GM19238 (cell line): ENCODE measurements at regions not wholly inside any gene's neighbourhood (a gene's known extent, or its start where the extent isn't known, plus 50 kb on each side); places are given as distances from the start of the nearest gene placed in this dataset.
"Not testable (repeated sequence)": the region's sequence is repeated elsewhere in the genome, so short reads cannot be mapped to it uniquely, and the experiment has no call there.

ENCODE experiments used
- DNase-seq: peaks from one replicate; pipeline ENCODE4 v3.0.0; 2011; ENCODE audit warnings: low spot score; ENCODE audit not compliant: insufficient read length

DNA sequence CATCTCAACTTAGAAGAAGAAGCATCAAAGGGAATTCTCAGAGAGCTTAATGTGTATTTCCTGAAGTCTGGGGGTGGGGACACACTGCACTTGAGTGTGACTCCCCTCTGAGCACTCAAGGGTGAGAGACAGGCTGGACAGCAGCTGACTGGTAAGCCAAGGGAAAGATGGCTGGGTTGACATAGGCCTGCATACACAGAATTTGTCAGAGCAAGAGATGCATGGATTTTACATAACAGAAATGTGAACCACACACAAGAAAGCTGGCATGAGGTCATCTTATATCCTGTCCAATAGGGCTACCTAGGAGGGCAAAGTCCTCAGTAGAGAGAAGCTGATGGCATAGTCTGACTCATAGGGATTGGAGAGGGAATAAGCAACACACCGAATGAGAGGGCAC is 114.3 kb upstream of the EPB41L4A start:
- no peak for DNase-seq

DNA sequence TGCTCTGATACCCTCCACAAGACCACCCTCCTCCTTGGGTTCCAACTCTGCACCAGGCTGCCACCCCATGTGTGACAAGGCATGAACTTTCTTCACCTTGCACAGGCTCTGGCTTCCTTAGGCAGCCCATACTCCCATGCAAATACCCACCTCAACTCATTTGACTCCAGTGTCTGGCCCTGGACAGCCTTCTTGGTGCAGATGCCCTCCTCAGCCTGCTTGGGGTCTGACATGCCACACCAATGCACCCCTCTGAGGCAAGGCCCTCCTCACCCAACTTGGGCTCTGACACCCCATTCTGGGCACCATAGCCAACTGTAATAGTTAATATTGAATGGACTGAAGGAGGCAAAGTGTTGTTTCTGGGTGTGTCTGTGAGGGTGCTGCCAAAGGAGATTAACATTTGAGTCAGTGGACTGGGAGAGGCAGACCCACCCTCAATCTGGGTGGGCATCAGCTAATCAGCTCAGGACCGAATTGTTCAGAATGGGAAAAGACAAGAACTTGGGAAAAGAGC is 115.0 kb upstream of the EPB41L4A start:
- no peak for DNase-seq

DNA sequence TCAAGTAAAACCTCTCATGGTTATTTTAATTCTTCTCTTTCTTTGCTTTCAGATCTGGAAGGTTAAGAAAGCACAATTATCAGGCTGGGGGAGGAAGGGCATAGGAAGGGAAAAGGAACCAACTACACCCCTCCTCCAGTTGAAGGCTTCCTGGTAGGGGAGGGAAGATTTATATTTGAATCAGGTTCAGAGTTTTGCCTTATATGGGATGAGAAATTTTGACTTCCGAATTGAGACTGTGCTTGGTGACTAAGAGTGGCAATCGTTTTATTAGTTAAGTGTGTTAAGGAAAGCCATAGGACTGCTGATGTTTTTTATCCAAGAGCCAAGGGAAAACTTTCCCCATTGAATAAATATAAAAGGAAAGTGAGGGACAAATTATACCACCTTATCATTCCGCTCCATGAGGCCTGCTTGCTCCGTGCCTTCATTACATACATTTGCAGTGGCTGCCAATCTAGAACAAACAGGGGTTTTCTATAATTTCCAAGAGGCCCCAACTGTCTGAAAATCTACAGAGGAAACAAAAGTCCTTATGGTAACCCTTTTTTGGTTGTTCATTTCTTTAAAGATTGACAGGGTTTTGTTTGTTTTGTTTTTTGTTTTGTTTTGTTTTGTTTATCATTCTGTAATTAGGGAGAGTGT is 115.7 kb upstream of the EPB41L4A start:
- DNase-seq = no peak

DNA sequence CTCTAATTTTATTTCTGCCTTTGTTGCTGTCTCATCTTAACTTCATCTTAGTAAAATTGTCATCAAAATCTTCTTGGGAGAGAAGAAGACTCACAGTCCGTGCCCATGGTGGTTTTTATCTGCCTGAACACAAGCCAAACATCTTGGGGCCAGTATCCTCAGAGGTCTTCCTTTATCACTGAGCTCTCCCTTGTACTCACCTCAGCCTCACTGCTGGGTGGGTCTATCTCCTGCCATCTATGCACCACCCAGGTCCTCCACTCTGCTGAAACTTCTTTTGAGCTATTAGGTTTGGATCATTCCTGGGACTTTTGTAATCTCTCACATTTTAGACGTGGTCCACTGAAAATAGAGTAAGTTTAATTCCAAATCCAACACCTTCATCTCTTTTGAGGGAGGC is 116.3 kb upstream of the EPB41L4A start:
- DNase-seq = no peak

DNA sequence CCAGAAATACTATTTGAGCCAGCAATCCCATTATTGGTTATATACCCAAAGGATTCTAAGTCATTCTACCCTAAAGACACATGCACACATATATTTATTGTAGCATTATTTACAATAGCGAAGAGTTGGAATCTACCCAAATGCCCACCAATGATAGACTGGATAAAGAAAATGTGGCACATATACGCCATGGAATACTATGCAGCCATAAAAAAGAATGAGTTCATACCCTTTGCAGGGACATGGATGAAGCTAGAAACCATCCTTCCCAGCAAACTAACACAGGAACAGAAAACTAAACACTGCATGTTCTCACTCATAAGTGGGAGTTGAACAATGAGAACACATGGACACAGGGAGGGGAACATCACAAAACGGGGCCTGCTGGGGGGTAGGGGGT is 125.5 kb upstream of the EPB41L4A start:
- not testable (repeated sequence) for DNase-seq

DNA sequence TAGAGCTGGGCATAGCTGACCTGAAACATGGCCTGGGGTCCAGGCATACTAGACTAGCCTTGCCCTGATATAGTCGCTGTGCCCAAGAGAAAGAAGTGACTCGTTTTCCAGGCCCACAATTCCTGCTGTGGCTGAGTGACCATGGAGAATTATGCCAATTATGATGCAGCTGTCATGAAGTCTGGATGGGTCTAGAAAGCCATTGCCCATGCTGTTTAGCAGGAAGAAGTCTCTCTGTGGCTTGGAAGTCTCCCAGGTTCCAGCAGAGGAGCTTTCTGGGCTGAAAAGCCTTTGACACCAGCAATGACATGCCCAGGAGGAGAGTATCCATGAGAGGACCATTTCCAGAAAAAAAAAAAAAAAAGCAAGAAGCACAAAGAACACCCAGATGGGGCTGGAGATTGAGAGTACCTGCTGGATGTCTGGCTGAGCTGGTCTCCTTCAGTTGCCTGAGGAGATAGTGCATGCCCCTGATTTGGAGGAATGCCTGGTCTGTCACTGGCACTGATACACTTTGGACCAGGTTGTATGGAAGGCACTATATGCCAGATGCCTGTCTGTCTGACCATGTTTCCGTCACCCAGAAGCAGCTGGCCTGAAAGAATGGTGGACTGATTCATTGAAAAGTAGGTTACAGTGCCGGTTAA is 128.0 kb upstream of the EPB41L4A start:
- no peak for DNase-seq

DNA sequence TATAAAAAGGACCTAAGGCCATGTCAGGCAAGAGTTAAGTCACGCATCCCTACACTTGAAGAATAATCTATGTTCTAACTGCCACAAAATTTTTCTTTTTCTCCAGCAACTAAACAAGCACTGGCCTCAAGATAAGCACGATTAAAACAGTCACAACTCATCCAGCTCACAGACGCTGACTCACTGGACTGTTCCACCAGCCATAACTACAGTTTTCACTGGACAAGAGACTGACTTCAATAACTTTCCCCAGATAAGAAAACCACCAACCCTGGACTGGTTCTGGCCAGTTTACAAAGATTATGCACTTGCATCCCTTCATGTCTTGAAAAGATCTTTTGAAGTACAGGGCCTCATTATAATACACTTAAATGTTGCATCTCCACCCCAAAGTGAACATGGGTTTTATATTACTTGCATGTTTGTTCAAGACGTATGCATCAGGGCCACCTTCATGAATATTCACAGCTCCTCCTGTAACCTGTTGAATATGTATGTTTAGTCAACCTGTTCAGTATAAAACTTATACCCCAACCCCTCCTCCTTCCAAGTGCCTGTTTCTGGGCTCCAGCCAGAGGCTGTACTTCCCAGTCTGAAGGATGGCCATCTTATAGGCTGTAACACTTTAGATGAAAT is 129.3 kb upstream of the EPB41L4A start:
- no peak for DNase-seq

DNA sequence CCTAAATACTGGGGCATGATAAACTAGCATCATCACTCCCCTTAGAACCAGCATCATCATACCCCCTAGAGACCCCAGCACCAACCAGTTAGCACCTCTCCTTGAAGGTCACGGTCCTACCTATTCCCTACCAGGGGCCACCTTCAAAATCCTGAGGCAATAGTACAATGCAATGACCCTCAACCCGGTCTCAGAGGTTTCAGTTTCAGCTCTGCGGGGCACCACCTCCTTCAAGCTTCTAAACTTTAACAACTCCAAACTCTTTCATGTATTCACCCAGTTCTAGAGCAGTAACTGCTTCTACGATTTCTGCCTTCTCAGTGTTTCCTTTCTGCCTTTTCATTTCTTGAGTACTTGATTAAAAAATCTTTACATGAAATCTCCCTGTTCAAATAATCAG is 130.1 kb upstream of the EPB41L4A start:
- no peak for DNase-seq

DNA sequence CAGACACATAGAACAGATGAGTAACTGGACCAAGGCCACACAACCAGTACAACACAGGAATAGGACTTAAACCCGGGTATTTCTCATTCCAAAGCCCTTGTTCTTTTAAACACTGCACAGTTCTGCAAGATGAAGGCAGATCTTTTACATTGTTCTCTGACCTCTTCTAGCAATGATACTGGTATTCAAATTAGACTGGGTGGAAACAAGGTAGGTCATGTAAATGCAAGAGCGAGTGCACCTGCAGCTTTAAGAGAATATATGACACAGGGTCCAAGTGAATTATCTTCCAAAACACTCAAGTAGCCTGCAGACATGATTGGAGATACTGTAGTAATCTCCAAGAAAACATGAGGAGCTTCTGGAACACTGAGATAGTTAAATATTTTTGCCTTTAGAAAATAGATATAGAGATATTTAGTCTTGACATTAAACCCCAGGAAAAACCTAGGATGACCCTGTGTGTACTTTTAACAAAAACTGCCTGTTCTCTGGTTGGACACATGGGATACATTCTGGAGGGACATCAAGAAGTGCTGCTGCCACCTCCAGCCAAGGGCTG is 130.6 kb upstream of the EPB41L4A start:
- DNase-seq = no peak

DNA sequence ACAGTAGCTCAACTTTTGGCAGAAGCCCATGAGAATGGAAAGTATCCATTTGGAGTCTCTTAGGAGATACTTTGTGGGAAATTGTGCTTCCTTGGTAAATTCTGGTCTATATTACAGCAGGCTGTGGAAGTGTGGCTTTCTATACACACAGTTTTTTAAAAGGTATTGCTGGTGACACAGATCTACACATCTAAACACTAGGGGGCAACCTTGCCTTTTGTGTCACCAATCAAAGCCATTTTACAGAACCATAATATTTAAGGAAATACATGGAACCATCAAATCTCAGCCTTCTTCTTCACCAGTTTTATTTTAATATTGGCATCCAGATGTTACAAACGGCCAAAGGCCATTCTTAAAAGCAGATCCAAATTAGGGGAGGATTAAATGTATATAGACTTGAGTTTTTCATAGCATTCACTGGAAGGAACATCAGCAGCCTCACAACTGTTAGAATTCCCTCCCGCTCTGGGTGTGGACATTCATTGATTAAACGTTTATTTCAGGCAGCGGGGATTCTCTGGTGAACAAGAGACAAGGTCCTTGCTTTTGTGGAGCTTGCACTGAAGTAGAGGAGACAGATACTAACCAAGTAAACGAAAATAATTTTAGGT is 132.4 kb upstream of the EPB41L4A start:
- DNase-seq = peak; percentile 22

DNA sequence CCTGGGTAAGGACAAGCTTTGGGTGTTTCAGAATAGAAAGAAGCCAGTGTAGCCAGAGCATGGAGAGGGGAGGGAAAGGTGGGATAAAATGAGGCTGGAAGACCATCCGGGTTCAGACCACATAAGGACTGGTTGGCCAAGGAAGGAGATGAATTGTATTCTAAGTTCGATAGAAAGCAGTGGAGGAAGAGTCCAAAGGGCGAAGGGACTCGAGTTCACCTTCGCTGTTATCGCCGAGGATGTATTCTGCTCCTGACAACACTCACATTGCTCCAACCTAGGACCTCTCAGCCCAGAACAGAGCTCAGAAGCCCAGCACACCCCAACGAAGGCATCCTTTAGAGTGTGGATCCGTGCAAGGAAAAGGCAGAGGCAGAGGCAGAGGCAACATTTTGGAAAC is 133.1 kb upstream of the EPB41L4A start:
- no peak for DNase-seq

DNA sequence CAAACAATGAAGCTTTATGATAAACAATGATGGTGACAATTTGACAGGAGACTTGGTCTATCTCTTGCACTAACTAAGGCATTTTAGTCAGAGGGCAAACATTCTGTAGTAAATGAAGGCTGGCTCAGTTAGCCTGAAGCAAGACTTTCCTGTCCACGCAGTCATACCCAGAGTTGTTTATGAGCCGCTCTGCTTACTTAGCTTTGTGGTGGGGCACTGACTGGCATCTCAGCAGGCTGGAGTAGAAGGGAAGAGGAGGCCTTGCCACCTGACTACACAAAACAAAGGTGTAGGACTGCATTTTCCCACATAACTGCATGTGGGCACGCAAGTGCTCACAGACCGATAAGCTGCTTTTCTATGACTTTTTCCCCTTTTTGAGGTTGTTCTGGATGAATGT is 133.7 kb upstream of the EPB41L4A start:
- no peak for DNase-seq

DNA sequence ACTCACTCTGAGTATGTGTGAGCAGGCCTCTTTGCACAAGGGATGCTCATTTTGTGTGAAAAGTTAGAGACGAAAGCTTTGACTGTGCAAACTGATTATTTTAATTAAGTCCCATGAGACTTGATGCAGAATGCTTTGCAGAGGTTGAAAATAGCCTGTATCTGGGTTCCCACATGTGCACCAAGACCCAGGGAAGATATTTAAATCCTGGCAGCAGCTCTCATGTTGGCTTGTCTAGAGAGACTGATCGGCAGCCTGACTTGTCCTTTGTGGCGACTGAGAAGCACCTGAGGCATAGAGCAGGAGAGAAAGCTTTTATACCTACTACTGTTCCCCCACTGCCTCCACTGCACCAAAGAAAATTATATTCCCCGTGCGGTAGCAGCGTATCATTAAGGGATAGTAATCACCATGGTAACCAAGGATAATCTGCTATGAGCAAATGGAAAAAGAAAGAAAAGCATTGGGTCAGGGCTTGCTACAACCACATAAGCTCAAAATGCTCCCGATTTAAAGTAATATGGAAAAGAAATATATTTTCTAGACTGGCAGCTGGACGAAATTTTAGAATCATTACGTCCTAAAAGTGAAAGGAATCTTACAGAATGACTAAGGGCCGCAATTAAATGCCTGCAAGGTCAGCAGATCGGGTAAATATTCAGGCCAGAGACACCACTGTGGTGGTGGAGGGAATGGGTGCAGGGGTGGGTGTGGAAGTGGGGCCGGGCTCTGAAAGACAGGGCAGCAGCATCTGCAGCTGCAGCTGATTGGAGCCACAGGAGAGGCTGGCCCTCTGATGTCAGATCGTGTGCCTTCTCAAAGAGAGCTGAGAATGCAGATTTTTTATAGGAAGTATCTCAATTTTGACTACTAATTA is 135.3 kb upstream of the EPB41L4A start:
- DNase-seq = no peak

DNA sequence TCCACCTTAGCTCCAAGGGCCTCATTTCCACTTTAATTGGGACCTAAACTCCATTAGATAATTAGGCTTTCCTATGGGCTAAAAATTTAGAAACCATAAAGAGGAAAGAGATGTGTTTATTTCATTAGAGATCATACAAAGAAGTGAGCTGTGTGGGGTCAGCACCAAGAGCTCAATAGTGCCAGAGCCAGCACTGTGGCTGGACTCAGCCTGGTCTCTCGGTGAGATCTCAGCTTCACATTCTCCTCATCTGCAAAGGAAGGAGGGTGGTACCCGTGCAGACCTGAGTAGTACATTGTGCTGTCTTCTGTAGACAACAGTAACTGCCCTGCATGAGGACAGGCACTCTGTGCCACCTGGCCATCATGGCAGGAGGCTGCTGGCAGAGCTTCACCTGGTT is 136.1 kb upstream of the EPB41L4A start:
- DNase-seq = no peak

DNA sequence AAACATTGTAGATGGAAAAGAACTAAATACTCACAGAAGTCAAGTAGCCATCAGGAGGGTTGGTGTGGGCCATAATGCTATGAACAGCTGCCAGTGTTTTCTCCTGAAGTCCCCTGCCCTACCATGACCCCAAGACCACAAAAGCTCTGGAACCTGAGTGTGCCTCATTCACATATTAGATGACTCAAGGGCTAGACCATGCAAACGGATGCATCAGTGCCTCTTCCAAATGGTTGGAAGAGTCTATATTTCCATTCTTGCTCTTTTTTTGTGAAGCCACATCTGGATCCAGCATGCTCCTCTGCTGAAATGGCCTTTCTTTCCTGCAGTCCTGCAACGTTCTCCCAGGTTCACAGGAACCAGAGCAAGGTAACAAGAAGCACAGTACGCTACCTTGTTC is 136.6 kb upstream of the EPB41L4A start:
- DNase-seq = no peak

DNA sequence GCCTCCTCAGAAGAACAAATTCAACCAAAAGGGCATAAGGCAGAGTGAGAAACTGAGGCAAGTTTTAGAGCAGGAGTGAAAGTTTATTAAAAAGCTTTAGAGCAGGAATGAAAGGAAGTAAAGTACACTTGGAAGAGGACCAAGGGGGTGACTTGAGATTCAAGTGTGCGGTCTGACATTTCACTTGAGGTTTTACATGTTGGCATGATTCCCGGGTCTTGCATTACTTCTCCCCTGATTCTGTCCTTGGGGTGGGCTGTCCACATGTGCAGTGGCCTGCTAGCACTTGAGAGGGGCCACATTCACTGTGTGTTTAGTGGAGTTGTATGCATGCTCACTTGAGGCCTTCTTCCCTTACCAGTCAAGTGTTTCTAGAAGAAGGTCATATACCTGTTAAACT is 140.4 kb upstream of the EPB41L4A start:
- DNase-seq = not testable (repeated sequence)

DNA sequence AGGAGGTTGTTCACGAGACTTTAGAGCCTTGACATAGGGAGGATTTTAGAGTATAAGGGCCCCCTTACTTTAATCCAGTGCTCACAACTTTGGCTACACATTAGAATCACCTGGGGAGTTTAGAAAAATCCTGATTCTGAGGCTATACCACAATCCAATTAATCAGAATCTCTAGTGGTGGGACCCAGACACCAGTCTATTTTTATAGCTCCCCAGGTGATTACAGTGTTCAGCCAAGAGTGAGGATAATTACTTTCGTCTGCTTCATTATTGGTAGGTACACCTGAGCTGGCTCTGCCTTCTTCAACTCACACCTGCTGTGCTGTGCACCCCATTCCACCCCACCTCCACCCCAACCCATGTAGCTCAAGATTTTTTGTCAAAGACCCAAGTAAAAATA is 141.3 kb upstream of the EPB41L4A start:
- no peak for DNase-seq

DNA sequence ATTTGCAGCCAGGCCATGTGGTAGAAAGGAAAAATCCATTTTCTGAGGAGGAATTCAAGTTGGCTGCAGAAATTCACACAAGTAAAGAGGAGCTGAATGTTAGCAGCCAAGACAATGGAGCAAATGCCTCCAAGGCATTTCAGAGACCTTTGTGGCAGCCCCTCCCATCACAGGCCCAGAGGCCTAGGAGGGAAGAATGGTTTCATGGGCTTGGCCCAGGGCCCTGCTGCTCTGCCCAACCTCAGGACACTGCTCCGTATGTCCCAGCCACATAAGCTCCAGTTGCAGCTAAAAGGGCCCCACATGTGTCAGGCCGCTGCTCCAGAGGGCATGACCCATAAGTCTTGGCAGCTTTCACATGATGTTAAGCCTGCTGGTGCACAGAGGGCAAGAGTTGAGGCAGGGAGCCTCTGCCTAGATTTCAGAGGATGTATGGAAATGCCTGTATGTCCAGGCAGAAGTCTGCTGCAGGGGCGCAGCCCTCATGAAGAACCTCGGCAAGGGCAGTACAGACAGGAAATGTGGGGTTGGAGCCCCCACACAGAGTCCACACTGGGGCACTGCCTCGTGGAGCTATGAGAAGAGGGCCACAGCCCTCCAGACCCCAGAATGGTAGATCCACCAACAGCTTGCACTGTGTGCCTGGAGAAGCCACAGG is 144.2 kb upstream of the EPB41L4A start:
- DNase-seq = no peak

DNA sequence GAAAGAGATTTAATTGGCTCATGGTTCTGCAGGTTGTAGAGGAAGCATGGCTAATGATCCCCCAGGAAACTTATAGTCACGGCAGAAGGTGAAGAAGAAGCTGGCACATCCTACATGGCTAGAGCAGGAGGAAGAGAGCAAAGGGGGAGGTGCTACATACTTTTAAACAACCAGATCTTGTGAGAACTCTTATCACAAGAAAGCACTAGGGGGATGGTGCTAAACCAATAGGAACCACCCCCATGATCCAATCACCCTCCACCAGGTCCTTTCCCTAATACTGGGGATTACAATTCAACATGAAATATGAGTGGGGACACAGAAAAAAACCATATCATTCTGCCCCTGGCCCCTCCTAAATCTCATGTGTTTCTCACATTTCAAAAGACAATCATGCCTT is 147.2 kb upstream of the EPB41L4A start:
- no peak for DNase-seq

DNA sequence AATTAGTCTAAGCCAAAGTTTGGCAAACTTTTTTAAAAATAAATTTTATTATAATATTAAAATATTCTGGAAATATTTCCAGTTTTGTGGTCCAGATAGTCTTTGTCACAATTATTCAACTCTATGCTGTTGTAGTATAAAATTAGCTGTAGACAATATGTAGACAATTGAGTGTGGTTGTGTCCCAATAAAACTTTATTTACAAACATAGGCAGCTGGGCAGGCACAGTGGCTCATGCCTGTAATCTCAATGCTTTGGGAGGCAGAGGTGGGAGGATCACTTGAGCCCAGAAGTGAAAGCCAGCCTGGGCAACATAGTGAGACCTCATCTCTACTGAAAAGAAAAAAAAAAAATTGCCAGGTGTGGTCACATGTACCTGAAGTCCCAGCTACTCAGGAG is 150.5 kb upstream of the EPB41L4A start:
- no peak for DNase-seq
